HG02970 (cell line): ENCODE measurements at regions not wholly inside any gene's neighbourhood (a gene's known extent, or its start where the extent isn't known, plus 50 kb on each side); places are given as distances from the start of the nearest gene placed in this dataset.

Source experiments
- ATAC-seq: cut with Tn5 transposase; IDR thresholded peaks from one replicate; pipeline ENCODE4 v1.9.1; 2021; ENCODE audit warnings: mild to moderate bottlenecking, moderate library complexity, moderate number of reproducible peaks; ENCODE audit not compliant: unreplicated experiment, low FRiP score

DNA sequence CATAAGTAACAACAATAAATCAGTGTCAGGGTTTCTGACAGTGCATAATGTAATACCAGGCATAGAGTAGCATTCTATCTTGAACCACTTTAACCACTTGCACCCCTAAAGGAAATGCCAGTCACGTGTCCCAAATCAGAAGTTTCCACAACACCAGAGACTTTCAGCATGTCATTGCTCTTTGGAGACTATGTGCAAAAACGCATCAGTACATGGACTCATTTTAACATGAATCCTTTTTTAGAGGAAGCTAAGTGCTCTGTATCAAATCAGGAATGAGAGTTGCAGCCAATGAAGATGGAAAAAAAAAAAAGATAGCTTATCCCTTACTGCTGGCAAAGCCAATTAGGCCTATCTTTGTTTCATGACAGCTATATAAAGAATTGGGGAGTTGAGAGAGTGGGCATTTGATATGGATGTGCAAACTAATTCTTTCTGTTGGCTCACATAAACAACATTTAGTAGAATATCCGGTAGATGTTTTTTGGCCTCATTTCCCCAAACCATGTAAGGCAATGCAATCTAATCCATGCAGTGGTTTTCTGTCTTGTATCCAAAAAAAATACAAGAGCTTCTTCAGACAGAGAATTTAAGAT, 353.1 kb downstream of the IRS1 start:
- no peak for ATAC-seq

- no peak for ATAC-seq
Measured at GRCh38 chr2:226445216-226445861, 354.3 kb downstream of the IRS1 start.

- no peak for ATAC-seq
Measured at GRCh38 chr2:226443112-226443511, 356.5 kb downstream of the IRS1 start.

DNA sequence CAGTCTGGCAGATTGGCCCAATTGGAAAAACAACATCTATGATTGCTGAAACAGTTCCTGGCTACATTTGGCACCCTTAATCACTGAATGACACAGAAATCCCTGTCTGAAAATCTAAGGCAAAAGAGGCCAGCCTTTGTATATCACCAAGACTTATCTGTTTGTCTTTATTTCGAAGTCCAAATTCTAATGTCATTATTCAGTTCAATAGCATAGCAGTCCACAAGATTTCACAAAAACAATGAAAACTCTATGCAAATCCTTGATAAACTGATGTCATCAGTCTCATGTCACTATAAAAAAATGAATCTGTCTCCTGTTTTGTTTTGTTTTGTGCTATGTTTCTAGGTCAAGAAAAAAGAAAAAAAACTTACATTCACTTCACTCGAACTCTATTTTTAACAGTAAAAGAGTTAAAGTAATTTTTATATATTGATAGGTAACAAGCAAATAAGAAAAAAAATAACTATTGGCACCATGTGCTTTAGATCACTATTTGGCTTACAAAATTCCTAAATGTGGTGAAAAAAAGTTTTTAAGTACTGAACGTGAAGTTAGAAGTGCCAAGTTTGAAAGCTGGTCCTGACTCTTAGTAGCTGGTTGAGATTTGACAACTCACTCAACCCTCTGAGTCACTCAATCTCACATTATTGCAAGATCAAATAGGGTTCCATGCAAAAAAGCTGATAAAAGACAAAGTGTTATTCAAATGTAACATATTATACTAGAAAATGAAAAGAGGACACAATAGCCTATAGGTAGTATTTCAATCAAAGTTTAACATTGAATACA, 359.3 kb downstream of the IRS1 start:
- no peak for ATAC-seq

DNA sequence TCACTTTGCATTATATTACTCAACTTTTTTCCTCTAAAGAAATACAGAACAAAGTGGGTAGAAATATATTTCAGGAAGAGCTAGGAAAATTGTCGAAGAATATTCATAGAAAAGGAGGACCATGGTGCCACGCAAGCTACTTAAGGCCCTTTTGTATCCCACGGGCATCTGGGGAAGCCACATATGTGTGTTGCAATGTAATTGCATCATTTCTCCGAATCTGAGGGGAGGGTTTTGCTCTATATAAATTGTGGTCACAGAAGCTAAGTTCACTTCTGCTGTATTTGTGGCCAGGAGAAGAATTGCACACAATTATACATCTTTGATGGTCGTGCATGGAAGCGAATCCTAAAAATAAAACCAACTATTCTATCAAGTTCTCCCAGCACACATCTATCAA, 360.3 kb downstream of the IRS1 start:
- no peak for ATAC-seq

DNA sequence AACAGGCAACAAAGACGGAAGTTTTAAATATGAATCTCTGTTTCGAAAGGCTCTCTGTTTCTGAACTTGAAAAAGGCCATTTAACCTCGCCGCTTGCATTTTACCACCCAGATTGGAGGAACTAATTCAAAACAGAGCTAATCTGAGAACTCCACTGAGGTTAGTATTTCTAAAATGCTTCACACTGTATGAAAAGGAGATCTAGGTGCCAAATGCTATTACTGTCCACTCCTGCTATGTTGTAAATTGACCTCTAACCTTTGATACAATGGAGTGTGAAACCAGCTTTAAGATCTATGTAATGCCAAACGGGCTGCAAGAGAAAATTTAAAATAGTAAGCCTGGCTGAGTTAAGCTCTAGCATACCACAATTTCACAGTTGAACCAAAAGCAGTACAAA, 364.5 kb downstream of the IRS1 start:
- ATAC-seq: no peak

GRCh38 chr2:226434702-226435101, 364.9 kb downstream of the IRS1 start:
- no peak for ATAC-seq

GRCh38 chr2:226431288-226431948, 368.2 kb downstream of the IRS1 start:
- no peak for ATAC-seq

- ATAC-seq: no peak
Measured at GRCh38 chr2:226429476-226429875, 370.1 kb downstream of the IRS1 start.

GRCh38 chr2:226427538-226428307, 371.9 kb downstream of the IRS1 start:
- no peak for ATAC-seq

DNA sequence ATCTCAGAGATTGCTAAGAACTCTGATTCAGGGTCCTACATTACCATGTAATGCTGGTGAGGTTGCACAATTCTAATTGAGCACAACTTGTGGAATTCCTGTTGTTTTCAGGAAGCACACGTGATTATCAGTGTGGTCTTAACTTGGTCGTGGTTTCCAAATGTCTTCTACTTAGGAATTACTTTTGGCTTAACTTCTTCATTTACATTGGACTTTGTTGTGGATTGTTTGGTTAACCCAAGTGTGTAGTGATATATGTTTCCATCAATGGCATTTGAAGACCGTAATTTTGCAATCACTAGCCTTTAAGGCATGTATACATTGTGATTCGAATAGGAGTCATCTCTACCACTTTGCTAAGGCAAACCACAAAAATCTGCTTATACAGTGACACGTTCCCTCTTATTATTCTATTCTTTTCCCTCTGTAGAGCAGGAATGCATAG, 373.3 kb downstream of the IRS1 start:
- ATAC-seq: no peak

- ATAC-seq: no peak
Measured at GRCh38 chr2:226424971-226425370, 374.6 kb downstream of the IRS1 start.

DNA sequence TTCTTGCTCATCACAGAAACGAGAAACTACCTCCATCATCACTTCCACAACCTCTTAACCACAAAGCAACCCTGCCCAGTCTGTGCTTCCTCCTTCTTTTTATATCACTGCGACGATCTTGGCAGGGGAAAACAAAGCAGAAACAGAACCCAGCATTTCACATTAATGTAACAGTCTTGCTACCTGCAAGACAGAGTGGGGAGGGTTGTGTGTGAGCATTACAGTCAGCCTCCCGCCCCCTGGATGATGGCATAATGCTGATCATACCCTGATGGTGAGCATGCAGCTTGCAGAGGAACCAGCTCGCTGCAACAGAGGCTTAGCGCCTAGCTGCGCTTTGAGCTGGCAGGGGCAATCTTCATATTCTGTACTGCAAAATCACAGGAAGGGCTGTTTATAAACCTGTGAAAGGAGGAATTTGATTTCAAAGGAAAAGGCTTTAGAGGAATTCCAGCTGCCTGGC, 376.1 kb downstream of the IRS1 start:
- peak; percentile 70 for ATAC-seq

DNA sequence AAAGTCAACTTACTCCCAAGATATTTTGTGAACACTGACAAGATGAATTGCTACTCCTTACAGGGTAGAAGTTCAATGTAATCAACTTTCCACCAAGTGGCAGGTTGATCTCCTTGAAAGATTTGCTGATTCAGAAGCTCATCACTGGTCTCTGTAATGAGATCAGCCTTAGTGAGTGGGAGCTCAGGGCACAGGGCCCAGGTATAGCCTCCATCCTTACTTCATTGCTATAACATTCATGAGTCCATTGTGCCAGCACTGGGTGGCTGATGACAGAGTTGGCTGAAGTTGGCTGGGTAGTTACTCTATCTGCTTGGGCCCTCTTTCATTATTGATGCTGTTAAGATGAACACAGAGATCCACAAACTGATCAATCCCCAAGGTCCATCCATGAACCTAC, 379.0 kb downstream of the IRS1 start:
- ATAC-seq: no peak

- no peak for ATAC-seq
Measured at GRCh38 chr2:226418521-226418920, 381.1 kb downstream of the IRS1 start.

DNA sequence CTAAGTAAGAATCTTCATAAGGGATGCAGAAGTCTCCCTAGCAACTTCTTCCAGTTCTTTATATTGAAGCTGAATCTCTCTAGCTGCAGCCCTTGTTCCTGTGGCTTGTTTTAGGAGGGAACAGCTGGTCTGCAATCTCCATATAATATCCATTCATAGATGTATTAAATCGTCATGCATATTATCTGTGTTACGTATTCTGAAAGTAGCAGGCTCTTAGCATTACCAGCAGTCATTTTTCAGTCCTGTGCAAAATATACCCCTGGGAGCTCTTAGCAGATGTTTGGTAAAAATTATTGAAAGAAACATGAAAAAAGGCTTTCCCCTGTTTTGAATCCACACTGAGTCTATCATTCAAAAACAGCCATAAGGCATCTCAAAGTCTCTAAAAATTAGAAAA, 385.3 kb downstream of the IRS1 start:
- ATAC-seq: no peak

DNA sequence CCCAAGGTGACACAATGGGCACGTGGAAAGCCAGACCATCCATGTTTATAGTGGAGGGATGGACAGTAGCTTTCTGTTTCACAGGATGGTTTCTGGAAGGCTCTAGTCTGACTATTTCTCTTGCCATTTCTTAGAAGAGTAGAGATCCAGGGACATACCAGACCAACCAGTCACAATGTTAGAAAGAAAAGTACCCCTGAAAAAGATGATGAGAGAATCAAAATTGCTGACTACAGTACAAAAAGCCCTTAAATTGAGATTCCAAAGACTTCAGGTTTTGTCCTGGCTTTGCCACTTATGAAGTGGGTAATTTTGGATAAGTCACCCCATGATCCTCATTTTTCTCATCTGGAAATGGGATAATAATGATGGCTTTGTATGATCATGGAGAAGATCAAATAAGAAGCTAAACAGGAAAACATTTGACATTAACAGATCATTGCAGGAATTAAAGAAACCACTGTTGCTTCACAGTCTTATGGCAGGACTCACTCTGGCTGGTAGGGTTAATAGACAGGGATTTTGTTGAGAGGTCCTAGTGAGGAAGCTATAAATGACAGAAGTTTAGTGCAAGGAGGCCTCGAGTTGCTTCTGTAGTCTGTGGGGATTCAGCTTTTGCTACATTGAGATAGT, 386.0 kb downstream of the IRS1 start:
- ATAC-seq: no peak

GRCh38 chr2:226411727-226412360, 387.8 kb downstream of the IRS1 start:
- no peak for ATAC-seq

DNA sequence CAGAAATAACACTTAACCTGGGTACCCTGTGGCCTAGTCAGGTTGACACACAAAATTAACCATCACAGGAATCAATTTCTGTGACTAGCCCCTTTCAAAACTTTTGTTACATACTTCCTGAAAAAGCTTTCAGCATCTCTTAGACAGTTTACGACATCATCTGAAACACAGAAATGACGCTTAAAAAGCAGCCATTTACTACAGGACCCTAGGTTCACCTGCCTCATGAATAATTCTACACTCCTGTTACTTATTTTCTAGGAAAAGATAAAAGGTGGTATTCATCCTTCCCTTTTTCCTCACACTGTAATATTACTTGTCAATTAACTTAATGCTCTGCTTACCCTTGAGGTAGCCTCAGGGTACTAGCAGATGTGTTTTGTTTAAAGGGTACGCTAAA, 388.4 kb downstream of the IRS1 start:
- ATAC-seq: no peak
